HG03439 (cell line): ENCODE measurements at regions not wholly inside any gene's neighbourhood (a gene's known extent, or its start where the extent isn't known, plus 50 kb on each side); places are given as distances from the start of the nearest gene placed in this dataset.

Source experiments
- ATAC-seq: cut with Tn5 transposase; IDR thresholded peaks from one replicate; pipeline ENCODE4 v1.9.1; 2021; ENCODE audit warnings: mild to moderate bottlenecking, moderate library complexity; ENCODE audit not compliant: unreplicated experiment

DNA sequence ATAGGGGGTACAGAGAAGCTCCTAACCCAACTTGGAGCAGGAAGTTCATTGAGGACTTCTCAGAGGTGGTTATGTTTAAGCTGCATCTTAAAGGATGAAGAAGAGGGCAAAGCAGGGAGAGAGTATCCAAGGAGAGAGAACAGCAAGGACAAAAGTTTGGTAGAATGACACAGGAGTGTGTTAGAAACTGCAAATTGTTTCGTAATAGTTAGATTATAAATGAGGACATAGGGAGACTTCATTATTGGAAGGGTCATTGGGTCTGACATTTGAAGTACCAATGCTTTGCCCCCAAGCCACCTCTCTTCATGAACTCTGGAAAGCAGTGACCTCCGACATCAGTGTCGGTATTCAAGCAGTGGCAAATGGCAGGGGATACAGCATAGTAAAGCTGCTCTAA, 209.6 kb upstream of the JUN start:
- ATAC-seq: no peak

DNA sequence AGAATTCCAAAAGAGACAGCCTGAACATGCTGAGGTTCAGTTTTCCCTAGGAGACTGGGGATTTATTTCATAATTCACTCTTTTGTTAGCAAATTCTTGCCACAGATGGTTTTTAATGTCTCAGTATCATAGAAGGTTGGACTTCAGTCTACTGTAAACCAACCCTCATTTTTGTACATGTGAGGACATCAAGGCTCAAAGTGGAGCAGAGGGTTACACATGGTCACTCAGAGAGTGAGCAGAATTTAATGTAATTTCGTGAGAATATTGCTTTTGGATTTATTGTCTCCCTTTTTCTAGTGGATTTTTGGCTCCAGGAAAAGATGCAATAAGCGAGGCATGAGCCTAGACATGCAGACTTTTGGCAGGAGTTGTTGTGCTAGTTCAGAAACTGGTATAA, 210.8 kb upstream of the JUN start:
- no peak for ATAC-seq

DNA sequence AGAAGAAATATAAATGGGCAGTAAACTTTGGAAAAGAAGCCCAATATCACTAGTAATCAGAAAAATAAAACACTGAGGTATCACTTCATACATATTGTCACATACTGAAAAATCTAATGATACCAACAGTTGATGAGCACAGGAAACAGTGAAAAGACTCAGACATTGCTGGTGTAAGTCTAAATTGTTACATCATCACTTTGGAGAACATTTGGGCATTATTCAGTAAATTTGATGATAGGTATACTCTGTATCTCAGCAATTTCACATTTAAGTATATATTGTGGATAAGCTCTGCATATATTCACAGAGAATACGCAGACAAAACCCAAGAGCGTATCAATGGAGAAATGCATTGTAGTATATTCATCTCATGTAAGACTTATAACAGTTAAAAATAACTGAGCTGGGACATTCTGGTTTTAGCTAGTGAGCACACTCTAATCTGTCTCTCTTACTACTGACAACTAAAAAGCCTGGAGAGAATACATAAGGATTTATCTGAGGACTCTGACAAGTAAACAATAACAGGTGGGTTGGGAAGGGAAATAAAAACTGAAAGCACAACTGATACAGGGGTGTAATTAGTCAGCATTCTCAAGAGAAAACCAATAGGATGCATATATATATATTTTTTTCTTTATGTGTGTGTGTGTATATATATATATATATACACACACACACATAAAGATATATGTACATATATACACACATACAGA, 212.7 kb upstream of the JUN start:
- peak; percentile 66 for ATAC-seq

DNA sequence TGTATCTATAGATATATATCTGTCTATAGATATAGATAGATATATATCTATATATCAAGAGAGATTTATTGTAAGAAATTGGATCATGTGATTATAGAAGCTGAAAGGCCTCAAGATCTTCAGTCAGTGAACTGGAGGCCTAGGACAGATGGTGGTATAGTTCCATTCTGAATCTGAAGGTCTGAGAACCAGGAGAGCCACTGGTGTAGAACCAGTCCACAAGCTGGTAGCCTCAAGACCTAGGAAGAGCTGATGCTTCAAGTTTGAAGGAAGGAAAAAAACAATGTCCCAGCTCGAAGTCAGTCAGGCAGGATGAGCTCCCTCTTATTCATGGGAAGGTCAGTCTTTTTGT, 213.2 kb upstream of the JUN start:
- ATAC-seq: peak; percentile 56

DNA sequence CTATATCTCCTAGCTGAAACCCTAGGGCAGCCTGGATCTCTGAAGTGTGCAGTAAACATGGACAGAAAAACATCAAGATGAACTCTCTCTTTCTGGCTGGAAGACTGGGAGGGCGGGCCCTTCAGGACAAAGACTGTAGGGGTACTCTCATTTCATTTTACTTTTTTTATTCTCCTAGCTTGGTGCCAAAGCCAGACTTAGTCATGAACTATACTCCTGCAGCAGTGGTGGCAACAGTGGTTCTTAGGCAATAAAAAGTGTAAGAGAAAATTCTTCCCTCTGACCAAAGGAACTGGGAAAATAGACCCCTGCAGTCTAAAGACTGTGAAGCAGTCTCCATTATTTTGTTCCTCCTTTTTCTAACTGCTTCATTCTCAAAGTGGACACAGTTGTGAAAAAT, 213.8 kb upstream of the JUN start:
- ATAC-seq: no peak

DNA sequence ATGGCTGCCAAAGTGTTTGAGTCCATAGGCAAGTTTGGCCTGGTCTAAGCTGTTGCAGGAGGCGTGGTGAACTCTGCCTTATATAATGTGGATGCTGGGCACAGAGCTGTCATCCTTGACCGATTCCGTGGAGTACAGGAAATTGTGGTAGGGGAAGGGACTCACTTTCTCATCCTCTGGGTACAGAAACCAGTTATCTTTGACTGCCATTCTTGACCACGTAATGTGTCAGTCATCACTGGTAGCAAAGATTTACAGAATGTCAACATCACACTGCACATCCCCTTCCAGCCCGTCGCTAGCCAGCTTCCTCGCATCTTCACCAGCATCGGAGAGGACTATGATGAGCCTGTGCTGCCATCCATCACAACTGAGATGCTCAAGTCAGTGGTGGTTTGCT, 215.8 kb upstream of the JUN start:
- ATAC-seq: no peak

DNA sequence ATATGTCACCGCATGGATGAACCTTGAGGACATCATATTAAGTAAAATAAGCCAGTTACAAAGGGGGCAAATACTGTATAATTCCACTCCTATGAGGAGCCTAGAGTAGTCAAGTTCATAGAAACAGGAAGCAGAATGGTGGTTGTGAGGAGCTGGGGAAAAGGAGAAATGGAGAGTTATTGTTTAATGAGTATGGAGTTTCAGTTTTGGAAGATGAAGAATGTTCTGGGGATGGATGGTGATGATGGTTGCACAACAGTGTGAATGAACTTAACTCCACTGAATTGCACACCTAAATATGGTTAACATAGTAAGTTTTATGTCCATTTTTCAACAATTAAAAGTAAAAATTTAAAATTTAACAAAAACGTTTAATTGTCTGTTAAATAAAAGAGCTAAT, 220.9 kb upstream of the JUN start:
- ATAC-seq: no peak

DNA sequence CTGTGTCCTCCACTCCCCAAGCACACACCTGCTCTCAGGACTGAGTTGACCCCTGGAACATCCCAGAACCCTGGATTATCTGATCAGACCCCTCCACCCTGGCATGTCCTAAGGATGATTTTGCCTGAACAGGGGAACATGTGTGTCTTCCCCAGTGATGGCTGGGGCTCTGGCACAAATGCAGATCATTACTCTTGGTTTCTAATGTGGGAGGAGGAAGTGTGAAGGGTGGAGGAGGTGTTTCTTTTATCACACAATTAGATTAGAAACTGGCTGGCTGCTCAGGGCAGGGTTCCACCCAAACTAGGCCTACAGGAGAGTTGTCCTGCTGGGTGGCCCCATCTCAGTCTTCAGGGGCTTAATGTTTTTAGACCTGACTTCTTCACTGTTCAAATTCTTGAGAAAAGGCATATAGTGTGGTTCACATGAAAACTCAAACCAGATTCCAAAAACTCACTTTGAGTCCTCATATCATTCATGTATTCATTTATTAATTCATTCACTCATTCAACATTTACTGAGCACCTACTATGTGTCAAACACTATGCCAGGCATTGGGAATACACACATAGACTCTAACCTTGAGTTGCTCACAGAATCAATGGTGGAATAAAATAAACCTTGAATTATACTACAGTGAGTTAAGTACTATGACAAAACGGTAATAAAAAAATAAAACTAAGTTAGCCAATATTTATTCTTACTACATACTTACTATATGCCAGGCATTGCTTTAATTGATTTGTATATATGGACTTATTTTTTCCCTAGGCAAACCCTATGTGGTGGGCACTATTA, 221.8 kb upstream of the JUN start:
- peak; percentile 56 for ATAC-seq

DNA sequence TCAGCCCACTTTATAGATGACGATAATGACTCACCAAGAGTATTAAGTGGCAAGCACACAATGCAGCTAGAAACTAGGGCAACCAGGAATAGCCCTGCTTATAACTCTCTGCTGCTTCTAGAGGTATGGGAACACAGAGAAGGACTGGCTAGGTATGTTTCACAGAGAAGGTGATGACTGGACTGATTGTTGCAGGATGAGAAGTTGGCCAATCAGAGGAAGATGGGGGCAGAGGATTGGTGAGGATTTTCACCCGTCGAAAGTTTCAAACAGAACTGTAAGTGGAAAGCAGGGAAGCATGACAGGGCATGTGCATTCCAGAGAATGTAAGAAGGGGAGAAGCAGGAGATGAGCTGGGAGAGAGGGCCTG, 222.4 kb upstream of the JUN start:
- no peak for ATAC-seq

DNA sequence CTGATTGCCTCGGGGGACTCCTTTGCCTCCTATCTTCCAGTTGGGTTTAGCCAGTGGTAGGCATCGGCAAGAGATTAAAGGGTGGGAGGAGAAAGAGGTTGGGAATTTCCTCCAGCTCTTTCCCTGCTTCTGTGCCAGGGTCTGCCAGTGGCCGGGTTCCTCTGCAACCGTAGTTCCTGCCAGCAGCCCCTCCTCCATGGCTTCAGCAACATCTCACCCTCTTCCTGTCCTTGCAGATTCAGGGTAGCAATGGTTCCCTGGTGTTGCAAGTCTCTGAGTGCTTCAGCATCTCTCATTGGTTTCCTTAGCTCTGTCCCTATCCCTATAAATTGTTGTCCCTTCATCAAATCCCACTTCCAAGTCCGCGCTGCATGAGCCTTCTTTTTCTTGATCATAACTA, 223.1 kb upstream of the JUN start:
- ATAC-seq: no peak

DNA sequence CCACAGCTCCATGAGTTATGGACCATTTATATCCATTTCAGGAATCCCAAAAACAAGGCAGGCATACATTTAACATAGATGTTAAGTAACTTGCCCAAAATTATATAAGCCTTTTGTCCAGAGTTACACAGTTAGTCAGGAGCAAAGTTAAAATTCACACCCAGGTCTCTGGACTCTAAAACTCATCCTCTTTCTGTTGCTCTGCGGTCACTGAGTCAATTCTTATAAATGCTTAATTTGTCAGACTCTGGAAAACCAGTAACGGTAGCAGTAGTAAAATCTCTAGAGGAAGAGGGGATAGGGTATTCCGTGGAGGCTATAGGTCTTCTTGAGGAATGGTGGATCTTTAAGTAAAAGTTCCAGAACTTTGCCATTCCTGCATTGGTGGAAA, 223.6 kb upstream of the JUN start:
- no peak for ATAC-seq

DNA sequence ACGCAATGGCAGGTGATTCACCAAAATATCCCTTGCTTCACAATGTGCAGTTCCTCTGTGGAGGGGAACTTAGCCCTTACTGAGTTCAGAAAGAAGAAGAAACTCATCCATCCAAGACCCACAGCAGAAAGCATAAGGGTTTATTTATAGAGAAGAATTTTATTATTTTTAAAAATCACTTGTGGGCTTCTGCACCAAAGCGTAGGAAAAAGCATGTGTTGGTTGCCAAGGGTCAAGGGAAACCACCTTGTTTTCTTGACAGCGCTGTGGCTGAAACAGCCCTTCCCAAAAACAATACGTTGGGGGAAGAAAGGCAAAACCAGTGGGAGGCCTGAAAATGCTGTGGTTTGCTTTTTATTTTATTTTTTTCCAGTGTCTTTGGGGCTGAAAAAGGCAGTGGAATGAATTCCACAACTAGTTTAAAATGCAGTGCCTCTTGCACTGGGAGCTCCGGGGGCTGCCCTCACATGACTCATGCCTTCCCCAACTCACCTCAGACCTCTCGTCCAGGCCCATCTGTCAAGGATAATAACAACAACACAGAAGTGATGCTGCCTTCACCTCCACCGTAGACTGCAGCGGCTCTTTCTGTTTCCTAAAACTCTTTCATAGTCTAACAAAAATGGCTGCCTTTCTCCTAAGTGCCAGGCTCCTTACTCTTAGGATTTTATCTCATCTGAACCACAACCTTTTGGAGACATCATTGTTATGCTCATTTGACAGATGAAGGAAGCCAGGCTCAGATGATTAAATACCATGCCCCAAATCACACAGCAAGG, 224.2 kb upstream of the JUN start:
- ATAC-seq: peak; percentile 36

DNA sequence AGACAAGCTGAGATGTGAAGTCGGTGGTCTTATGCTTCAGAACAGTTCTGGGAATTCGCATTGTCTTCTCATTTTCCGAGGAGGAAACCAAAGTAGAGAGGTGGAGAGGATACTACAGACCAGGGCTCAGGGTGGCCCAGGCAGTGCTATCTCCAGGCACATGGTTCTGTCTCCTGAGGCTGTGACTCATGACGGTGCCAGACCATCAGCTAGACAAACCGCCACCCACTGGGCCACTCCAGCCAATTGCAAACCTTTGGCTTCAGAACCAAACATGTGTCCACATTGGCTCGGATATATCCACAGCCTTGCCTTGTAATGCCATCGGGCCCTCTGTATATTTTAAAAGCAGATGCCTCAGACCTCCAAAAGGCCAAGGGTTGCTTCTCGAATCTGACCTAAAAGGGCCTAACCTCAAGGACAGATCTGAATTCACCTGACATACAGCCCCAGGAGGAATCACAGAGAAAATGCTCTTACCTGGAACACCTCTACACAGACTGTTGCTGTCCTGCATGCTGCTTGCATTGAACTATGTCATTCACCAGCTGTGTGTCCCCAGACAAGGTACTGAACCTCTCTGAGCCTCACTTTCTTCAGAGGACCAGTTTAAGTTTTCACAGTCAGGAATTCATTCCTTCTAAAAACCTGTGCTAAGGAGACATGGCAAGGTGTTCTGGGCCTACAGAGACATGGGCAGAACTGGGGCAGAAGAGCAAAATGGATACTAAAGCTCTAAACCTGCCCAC, 224.9 kb upstream of the JUN start:
- ATAC-seq: no peak

DNA sequence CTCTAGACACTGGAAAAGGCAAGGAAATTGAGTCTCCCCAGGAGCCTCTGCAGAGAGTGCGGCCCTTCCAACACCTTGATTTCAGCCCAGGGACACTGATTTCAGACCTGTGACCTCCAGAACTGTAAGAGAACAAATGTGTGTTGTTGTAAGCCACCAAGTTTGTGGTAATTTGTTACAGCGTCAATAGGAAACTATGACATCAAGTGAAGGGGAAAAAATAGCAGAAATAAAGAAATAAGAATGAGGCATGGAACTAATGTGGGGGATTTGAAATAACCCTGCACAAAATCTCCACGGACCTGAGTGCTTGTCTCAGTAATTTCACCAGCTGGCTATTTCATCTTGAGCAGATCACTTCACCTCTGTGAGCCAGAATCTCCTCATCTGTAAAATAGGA, 227.8 kb upstream of the JUN start:
- no peak for ATAC-seq

DNA sequence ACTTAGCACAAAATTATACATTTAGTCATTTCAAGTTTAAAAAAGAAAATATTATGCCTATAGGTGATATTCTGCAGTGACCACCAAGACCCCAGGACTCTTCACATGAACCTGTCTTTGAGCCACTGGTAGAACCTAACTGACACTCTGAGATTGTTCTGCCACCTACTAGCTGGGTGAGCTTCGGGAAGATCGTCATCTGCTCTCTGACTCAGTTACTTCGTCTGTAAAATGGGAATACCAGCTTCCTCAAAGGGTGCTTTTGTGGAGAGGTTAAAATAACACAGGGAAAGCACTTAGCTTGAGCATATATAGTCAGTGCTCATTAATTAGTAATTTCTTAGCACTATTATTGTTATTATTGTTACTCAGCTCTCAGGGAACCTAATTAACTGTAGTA, 228.5 kb upstream of the JUN start:
- no peak for ATAC-seq

DNA sequence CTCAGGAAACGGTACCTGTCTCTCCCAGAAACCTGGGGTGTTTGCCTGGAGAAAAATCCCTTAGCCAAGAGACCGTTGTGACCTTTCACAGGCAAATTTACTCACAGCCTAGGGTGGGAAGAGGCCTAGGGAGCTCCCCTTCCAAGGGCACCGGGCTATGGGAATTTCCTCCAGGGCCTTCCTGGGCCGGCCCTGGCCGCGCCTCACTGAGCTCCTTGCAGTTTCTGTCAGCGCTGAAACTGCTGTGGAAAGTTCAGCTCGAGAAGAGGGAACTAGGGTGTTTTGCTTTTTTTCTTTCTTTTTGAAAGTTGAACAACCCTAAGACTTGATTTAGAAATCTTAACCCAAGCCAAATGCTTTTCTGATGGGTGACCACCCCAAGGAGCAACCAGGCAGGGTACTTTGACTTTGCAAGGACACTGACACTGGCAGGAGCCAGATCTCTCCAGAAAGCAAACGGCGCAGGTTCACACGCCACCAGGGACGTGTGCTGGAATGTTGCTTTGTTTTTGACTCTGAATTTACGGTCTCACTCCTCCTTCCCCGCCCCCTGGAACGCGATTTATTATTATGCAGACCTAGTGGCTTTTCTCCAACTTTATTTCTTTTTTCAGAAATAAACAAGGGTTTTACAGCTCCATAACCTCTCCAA, 229.6 kb upstream of the JUN start:
- no peak for ATAC-seq

DNA sequence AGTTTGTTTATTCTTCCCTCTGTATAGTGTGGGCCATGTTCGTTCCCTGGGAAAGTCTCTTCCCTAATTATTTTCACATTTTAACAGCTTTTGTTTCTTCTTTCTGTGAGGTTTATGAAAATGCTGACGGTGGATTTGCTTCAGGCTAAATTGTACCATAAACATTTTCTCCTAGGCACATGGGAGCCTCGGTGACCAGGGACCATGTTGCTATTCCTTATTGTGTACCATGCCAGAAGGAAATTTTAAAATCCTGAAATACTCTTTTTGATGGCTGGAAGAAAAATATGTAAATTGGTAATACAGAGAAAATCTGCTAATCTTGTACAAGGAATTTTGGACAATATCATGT, 230.1 kb upstream of the JUN start:
- ATAC-seq: no peak

DNA sequence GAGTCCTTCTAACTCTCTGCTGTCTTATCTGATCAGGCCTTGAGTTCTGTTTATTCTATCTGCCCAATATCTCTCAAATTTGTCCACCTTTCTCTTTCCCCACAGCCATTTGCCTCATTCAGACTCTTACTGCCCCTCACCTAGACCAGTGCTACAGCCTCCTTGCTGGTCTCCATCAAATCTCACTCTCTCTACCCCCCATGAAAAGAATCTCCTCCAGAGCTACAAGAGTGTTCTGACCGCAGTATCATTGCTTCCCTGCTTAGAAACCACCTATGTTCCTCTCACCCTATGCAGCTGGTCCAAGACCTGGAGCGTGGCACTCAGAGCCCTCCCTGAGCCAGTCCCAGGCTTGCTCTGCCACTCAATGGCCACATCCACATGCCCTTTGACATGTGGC, 231.0 kb upstream of the JUN start:
- ATAC-seq: no peak

DNA sequence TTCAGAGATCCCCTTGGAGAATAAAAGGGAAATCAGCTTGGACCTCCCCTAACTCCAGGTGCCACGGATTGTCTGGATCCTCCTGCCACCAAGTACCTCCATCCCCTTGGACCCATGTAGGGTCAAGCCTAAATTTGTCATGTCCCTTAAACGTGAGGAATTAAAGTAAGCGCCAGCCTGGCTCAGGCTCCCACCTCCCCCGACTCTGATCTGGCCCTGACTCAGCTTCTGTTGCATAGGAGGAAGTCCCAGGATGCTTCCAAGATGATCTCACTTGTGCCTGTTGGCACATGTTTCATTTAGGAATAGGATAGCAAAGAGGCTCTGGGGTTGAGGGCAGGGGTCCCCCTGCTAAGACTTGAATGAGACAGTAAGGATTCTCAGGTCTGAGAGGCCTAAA, 231.9 kb upstream of the JUN start:
- no peak for ATAC-seq

DNA sequence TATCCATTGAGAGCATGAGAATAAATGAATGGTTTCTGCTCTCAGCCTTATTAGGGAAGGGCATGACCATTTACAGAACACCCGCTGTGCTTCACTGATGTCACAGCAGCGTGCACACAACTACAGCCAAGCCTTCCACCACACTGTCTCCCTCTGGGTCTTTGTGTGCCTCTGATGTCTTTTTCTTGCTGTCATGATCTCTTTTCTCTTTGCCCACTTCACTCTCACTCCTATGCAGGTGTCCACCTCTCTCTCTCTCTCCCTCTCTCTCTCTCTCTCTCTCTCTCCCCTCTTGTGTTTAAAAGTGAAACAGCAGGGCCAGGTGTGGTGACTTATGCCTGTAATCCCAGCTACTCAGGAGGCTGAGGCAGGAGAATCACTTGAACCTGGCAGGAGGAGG, 232.5 kb upstream of the JUN start:
- ATAC-seq: no peak
